Hematopoietic multipotent progenitor cell treated with erythropoietin and hydrocortisone succinate and interleukin-3 and kit ligand, for 8 days (in vitro differentiated cells): ENCODE measurements at regions not wholly inside any gene's neighbourhood (a gene's known extent, or its start where the extent isn't known, plus 50 kb on each side); places are given as distances from the start of the nearest gene placed in this dataset.
A peak's percentile ranks its signal among the peaks of the same experiment; 100 is the strongest.

Source experiments
- DNase-seq: peaks from one replicate; pipeline ENCODE4 v3.0.0-alpha.2; 2015

- no peak for DNase-seq
Observed at GRCh38 chr3:161821591-161821990, 325.0 kb downstream of the OTOL1 start.

GRCh38 chr3:161822291-161822690 is 325.7 kb downstream of the OTOL1 start:
- DNase-seq, result no peak

- no peak for DNase-seq
Observed at GRCh38 chr3:161823910-161824309, 327.3 kb downstream of the OTOL1 start.

DNA sequence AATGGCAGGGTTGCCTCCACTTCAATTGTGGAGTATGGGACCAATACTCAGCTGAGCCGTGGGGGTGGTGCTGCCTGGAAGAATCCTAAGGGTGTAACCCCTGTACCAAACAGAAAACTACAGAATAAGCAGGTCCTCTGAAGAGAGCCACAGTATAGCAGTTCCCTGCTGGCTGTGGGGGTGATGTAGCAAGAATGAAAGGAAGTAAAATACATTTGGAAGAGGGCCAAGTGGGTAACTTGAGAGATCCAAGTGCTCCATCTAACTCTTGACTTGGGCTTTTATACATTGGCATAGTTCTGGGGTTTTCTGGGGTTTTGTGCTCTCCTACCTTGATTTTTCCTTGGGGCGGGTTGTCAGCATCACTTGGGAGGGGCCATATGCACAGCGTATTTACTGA is 341.4 kb downstream of the OTOL1 start:
- DNase-seq, result no peak

DNA sequence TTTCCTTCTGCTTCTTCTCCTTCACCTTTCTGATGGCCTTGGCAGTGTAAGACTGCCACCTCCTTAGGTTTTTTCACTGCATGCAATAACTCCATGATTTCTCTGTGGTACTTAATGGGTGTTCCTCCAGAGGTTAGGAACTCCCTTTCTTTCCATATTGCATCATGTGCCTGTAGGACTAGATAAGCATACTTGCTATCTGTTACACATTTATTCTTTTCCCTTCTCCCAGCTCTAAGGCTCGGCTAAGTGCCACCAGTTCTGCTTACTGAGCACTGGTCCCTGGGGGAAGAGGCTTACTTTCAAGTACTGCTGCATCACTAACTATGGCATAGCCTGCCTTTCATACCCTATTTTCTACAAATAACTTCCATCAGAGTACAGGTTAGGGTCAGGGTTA is 351.8 kb downstream of the OTOL1 start:
- peak; percentile 57 for DNase-seq

DNA sequence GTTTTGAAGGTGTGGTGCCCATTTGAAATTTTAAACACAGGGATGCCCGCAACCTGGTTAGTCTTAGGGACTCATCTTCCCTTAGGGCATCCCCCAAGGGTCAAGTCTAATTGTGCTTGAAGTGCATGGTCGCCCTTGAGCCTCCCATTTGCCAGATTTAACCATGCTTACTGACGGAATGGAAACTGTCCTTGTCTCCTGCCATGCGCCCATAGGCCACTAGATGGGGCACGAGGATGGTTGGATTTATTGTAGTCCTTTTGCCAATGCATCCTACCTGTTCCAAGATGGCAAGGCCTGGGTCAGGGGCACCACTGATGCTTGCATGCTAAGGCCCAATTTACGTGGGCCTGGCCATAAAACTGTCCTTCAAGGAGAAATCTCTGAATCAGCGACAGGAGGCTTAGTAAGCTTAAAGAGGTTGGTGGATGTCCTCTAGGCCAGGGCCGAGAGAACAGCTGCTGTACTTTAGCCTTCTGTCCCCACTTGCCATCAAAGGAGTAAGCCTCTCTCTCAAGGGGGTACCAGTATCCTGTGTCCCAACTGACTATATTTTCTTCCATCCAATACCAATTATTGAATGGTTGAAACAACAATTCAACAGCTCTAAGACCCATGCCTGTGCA is 355.4 kb downstream of the OTOL1 start:
- DNase-seq, result peak; percentile 62

DNA sequence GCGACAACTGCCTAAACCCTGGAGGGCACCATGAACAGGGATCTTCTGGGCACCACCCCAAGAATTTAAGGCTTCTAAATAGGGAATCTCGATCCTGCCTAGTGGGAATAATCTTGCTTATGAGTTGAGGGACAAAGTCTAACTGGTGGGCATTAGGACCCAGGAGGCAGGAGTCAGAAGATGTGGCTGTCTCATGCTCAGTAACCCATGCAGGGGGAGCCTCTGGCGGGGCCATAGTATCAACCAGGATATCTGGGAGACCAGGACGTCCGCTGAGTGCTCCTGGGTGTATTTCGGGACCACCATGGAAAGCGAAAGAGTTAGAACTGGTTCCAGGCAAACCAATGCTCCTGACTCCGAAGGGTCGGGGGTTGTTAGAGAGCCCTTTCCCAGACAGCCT is 356.1 kb downstream of the OTOL1 start:
- no peak for DNase-seq

DNA sequence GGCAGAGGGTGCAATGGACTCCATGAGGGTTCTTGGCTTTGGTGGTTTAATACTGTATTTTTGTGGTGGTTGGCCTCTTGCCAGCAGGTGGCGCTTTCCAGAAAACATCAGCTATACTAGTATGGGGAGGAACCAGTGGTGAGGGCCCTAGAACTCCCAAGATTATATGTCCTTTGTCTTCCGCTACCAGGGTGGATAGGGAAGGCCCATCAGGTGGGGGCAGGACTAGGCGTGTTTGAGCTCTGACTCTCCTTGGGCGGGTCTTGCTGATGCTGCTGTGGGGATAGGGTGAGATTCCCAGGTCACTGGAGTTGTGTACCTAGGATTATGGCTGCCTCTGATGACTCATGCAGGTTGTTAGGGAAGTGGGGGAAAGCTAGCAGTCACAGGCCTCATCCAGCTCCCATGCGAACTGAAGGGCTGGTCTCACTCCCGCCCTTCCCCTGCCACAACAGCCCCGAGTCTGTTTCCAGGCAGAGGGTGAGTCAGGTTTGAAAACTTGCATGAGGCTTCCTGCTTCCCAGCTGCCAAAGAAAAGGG is 357.7 kb downstream of the OTOL1 start:
- DNase-seq, result peak; percentile 45

DNA sequence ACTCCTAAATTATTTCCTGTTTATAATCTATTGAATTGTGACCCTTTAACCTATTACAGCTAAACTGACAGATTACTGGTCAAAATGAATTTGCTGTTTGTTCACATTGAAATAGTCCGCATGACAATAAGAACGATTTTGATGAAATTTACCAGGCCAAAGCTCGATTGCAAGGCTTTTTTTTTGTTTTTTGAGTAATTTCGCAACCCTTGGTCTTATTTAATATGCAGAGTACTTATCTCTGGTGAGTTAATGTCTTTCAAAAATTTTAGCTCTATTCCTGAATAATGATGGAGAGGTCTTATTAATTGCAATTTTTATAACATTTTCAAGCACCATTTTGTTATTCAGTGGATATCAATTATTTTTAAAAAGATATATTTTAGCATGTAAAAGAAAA is 362.4 kb downstream of the OTOL1 start:
- DNase-seq, result no peak

GRCh38 chr3:161859865-161860450 is 363.4 kb downstream of the OTOL1 start:
- no peak for DNase-seq

GRCh38 chr3:161863775-161864174 is 367.2 kb downstream of the OTOL1 start:
- DNase-seq, result no peak

DNA sequence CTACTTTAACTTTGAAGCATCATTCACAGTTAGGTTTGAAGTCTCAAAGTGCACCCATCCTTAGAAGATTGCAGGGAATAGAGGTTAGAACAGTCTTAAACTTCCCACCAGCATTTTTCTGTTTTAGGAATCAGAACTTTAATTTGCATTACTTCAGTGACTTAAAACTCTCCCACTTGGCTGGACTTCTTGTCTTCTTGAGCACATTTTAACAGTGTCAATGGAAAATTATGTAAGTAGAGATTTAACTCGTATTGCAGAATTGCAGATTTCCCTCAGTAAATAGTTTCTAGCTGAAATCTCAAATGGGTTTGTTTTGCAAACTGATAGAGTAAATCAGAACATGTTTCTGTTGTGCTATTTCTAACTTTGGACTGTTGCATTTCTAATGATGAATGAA is 369.6 kb downstream of the OTOL1 start:
- DNase-seq, result no peak

DNA sequence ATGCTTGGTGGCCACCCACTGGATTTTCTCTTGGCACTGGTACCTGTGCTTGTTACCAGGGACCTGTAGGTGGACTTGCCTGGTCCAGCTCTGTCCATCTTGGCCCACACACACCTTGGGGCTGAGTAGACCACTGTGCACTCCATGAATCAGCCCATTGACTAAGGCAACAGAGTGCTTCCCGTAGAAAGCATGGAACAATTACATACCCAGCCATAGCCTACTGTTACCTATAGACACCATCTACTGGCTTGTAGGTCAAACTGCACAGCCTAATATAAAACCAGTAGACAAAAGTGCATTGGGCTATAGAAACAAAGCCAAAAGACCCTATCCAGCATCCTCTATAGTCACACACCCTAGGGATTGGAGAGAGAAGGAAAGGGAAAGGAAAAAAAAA is 378.9 kb downstream of the OTOL1 start:
- DNase-seq, result no peak

DNA sequence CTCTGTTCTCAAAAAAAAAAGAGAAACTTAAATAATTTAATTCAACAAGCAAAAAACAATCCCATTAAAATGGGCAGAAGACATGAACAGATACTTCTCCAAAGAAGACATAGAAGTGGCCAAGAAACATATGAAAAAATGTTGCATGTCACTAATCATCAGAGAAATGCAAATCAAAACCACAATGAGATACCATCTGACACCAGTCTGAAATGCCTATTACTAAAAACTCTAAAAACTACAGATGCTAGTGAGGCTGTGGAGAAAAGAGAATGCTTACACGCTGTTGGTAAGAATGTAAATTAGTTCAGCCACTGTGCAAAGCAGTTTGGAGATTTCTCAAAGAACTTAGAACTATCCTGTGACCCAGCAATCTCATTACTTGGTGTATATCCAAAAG is 382.9 kb downstream of the OTOL1 start:
- no peak for DNase-seq

DNA sequence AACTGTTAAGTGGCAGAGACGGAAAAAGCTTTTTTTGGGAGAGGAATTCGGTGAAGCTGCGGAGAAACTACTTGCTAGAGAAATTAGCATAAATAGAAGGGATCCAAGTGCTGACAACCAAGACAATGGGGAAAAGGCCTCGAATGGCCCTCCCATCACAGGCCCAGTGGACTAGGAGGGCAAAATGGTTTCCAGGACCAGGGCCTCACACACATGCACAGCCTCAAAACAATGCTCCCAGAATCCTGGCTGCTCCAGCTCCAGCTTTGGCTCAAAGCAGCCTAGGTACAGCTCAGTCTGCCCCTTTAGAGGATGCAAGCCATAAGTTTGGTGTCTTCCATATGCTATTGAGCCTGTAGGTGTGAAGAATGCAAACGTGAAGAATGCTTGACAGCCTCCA is 388.2 kb downstream of the OTOL1 start:
- no peak for DNase-seq

- DNase-seq, result no peak
Observed at GRCh38 chr3:161890147-161890625, 393.6 kb downstream of the OTOL1 start.

DNA sequence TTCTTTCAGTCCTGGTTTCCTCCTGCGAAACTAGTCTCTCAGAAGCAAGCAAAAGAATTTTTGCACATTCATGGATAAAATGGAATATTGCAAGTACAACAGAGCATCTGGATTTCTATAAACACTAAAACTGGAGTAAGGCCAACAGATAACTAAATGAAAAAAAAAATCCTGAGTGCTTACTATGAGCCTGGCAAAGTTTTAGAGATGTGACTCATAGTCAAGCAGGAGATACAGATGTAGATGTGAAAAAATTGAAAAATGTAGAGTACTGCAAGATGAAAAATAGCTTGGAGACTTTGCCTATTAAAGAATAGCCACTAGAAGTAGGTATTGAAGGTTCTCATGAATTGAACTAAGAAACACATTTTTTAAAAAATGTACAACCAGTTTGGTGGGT is 397.4 kb downstream of the OTOL1 start:
- DNase-seq, result no peak

DNA sequence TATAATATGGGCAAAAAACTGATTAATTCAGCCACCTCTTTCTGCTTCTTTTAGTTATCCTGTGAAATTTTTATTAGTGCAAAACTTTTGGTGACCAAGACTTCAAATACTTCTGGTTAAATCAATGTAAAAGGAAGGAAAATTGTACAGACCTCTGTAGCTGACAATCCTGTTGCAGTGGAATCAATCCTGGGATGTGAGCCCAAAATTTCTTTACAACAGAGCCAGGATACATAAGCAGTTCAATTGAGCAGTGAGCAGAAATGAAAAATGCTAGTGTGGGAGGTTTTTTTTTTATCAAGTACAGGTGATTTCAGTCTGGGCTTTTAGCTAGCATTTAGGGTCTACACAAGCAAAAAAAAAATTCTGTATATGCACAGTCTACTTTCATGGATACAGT is 398.0 kb downstream of the OTOL1 start:
- DNase-seq, result no peak

DNA sequence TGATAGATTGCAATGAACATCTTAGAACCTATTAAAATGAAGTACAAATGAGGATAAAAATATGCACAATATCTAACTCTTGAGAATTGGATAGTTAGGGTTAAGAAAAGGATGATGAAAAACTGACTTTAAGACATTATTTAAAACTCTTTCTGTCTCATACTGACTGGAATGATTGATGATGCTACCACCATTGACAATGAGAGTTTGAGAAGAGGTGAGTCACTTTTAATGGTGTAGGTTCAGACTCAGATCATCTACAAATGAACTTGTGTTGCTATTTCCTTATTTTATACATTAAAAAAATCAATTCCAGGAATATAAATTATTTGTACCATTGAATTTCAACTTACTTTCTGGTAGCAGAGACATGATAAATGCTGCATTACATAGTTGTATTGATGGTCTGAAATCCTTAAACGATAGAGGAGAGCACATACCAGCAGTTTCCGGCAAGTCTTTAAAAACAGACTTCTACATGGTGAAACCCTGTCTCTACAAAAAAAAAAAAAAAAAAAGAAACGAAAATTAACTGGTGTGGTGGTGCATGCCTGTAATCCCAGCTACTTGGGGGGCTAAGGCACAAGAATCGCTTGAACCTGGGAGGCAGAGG is 409.0 kb downstream of the OTOL1 start:
- DNase-seq, result no peak

- no peak for DNase-seq
Observed at GRCh38 chr3:161913786-161914389, 417.3 kb downstream of the OTOL1 start.

- peak; percentile 82 for DNase-seq
Observed at GRCh38 chr3:161914703-161915417, 418.3 kb downstream of the OTOL1 start.

DNA sequence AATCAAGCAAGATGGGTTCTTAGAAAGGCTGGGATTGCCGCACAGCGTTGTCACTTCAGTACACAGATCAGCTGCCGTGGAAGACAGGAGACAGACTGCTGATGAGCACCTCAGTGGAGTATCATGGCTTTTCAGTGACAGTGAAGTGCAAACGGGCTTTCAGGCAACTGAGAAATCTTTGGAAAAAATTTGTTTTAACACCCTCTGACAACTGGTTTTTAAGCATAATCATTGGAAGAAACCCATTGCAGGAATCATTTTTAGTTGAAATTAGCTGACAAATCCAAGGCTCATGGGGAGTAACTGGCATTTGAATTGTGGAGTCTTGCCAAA is 418.8 kb downstream of the OTOL1 start:
- no peak for DNase-seq

GRCh38 chr3:161920196-161920595 is 423.6 kb downstream of the OTOL1 start:
- no peak for DNase-seq
